ENCODE measurements at regions not wholly inside any gene's neighbourhood (a gene's known extent, or its start where the extent isn't known, plus 50 kb on each side); places are given as distances from the start of the nearest gene placed in this dataset. TPM values are rescaled to one million over a fixed set of nuclear protein-coding genes. Genes with fewer than 3 reads are reported as not detected.

DNA sequence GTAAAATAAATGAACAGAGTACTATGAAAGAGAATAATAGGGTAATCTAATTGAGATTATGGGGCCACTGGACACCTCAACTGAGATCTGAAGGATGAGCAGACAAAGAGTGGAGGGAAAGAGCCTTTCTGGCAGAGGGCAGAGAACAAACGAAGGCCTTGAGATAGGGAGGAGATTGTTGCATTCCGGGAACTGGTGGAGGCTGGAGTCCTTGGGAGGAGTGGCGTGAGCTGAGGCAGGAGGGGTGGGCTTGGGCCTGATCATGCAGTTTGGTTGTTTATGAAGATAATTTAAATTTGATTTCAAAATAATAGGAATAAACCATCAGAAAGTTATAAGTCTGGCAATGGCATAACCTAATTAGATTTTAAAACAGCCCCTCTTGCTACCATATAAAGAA lies 59.5 kb upstream of the GALNT15 start:
- intact Hi-C loops (cut with DNase I): loop anchor here (5.0 kb wide), 2 partner anchors 37 to 63 kb away; no protein-coding TSS in a partner anchor
- DNase-seq (ENCODE audit: missing footprints): no peak
- ATAC-seq: no peak

DNA sequence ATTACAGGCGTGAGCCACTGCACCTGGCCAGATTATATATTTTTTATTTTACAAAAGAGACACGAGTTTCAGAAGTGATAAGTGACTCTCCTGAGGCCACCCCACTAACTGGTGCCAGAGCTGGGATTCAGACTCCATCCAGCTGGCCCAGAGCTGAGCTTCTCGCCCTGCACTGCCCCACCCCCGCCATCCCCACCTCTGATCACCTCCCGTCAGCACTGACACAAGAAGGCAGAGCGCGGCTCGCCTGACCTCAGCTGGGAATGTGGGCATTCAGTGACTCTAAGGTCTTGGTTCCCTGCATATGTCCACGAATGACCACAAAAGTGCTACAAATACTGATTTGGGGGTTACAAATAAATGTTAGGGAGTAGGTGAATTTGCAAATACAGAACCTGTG lies 56.1 kb upstream of the GALNT15 start:
- no peak for ATAC-seq
- DNase-seq (ENCODE audit: missing footprints): no peak
- intact Hi-C loops (cut with DNase I): no loop called here

DNA sequence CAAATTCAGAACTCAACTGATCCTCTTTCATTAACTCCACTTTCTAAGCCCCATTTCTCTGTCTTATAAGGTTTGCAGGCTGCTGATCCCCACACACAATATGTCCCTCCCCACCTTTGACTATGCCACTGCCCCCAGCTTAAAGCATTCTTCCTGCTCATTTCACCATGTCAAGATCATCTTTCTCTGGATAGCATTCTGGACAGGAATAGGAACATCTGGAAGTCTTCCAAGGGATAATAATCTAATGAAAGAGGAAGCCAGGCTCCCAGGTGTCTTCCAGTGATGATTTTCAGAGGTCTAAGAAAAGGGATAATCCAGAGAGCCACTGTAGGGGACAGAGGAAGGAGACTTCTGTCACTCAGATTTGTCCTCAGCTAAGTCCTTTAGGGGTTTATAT lies 54.6 kb upstream of the GALNT15 start:
- intact Hi-C loops (cut with DNase I): no loop called here
- ATAC-seq (no peak), DNase-seq (ENCODE audit: missing footprints) (no peak)

DNA sequence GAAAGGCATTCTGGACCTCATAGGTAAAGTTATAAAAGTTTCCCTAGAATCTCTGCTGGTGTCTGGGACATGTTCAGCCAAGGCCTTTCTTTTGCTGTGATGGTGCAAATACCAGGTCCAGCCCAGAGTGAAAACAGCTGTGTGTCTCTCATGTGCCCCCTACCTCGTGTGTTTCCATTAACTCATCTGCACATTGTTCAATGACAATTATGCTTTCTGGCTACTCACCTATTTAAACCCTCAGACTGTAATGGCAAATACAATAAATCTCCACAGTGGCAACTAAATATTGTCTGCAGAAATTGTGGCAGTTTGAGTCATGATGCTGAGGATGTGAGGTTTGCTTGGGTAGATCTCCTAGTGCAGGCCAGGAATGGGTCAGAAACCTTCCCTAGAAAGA lies 53.1 kb upstream of the GALNT15 start:
- DNase-seq (ENCODE audit: missing footprints) (no peak), ATAC-seq (no peak)
- intact Hi-C loops (cut with DNase I): no loop called here

DNA sequence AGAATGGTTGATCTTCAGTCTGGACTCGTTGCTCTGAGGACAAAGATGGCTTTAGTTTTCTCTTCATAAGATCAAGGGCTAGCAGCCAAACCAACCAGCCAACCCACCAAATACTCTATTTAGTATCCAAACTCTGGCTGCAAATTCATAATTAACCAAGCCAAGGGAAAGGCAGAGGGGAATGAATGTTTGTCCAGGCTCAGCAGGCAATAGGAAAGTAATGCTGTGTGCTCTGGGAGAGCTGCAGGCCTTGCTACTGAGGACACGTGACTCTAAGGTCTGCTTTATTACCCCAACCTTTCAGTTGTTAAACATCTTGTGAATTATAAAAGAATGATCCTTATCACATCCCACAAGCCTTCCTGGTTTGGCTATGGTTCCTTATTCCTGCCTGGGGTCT lies 52.3 kb upstream of the GALNT15 start:
- ATAC-seq (peak; percentile 43), DNase-seq (ENCODE audit: missing footprints) (no peak)
- intact Hi-C loops (cut with DNase I): no loop called here

DNA sequence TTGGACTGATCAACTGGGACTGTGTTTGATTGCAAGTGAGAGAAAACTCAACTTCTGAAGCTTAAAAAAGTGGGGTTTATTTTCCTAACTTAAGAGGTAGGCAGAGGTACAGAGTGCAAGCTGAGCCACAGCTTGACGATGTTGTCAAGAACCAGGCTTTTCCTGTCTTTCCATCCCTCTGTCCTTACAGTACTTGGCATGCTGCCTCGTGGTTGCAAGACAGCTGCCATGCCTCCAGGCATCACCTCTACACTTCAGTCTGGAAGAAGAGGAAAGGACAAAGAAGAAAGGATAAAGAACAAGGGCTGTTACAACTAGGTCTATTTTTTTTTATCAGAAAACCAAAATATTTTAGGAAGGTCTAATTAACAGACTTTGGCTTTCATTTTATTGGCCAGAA lies 51.8 kb upstream of the GALNT15 start:
- intact Hi-C loops (cut with DNase I): no loop called here
- ATAC-seq (no peak), DNase-seq (ENCODE audit: missing footprints) (no peak)

DNA sequence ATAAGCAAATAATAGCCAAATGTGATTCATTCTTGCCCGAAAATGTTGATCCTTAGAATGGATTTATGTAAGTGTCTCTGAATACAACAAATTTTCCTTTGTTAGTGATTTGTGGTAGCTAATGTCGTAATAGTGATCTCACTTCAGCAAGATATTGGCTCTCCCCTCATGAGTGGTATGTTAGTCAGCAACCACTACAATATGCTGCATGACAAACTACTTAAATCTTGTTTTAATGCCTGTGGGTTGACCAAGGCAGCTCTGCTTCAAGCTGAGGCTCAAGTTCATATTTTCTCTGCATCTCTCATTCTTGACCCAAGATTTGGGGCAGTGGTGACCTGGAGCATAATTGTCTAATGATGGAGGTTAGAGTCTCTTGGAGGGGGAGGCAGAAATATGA lies 49.8 kb upstream of the GALNT15 start:
- ATAC-seq (no peak), DNase-seq (ENCODE audit: missing footprints) (no peak)
- intact Hi-C loops (cut with DNase I): no loop called here

Small RNA genes lying in the stretch of these regions (microRNA-seq; reads per million reads assigned to microRNA genes)
- not detected for gene MIR563
